A204.1 (cell line): ENCODE measurements at regions not wholly inside any gene's neighbourhood (a gene's known extent, or its start where the extent isn't known, plus 50 kb on each side); places are given as distances from the start of the nearest gene placed in this dataset.

Experiments
- FAIRE-seq: peaks from 2 replicates; lab custom pipeline; 2012; peaks lifted over from hg19 to GRCh38; lab: Jason Lieb, UNC

DNA sequence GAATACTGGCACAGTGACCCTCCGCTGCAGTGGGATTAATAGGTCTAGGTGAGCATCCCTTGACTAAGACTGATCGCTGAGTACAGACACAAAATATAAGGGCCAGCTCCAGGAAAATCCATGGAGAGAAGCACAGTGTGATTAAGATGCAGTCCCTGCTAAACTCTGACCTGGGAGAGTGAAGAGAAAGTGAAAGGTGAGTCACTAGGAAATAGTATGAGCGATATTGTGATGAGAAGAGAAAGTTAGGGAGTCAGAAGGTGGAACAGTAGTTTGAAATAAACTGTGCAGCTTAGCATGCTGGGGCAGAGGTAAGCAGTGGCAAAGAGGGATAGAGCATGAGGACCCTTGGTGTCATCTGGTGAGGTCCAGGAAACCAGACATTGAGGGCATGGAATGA, 278.6 kb upstream of the MAP3K7 start:
- no peak for FAIRE-seq

DNA sequence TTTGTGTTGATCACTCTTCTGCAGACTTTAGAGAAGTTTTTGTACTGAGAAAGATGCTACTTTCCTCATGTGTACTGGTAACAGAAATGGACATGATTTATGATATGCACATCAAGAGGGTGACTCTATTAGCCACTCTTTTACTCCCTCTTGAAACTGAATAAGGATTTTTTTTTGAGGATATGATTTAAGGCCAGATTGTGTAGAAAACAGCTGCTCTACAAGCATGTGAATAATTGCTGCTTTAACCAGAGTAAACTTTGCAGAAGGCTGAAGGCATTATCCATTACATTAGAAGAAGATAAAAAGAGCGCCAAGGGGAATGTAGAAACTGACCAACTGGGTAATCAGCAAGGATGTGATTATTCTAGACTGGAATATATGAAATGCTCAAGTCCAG, 276.2 kb upstream of the MAP3K7 start:
- no peak for FAIRE-seq

DNA sequence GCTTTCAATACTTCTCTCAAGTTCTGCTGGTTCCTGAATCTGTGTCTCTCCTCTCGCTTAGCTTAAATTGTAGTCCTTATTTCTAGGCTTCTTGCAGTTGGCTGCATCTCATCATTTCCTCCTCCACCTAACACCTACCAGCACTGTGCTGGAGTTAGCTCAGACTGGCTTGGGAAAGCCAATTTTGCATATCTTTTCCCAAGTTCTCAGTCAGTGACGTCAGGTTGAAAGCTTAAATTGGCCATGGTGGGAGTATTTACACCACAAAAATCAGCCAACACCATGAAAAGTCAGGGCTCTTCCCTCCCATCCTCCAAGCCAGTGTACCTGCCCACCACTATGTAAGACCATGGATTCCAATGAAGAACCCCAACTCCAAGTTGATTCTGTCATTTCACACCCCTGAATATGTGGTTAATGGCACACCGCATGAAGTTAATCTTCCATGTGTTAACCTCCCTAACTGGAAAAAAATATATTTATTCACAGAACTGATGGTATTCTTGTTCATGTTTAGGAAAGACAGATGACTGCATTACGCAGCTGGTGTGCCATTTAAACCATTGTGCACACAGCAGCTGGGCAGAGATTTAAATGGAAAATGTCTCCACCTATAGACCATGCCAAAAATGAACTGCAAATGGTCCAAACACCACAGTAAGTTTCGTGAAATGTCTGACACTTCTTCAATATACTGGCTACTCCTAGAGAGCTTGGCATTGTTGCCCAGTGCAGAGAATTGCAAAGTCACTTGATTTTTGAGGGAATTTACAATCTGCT, 274.1 kb upstream of the MAP3K7 start:
- FAIRE-seq: no peak

DNA sequence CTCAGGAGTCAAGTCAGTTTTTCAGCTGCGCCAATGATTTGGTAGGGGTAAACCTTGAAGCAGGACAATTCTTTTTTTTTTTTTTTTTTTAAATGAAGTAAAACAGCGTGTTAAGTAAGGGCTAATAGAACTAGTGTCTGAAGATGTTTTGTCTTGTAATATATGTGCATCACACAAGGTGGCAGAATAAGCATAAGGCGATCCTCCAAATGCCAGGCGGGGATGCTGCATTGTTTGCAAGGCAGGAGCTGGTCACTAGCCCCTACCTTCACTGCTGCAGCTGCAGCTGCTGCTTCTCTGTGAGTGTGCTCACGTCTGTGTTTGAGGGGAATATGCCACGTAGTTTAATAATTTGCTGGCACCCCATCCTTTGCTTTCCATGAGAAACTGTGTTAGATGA, 272.7 kb upstream of the MAP3K7 start:
- FAIRE-seq: no peak

DNA sequence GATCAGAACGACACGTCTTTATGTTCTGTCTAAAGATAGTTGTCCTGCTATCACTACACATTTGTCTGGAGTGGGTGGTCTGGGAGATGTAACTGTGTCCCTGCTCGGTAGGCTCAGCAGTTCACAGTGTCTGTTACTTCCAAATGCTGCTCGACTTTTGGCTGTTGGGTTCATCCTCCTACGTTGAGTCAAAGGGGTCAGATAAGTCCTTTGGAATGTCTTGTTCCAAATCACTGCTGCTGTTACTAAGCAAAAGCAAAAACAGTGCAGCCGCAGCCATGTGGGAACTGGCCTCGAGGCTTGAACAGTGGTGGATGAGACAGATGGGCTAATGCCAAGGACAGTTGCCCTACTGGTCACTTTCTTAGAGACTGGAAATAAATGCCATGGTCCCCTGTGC, 272.2 kb upstream of the MAP3K7 start:
- FAIRE-seq: no peak

DNA sequence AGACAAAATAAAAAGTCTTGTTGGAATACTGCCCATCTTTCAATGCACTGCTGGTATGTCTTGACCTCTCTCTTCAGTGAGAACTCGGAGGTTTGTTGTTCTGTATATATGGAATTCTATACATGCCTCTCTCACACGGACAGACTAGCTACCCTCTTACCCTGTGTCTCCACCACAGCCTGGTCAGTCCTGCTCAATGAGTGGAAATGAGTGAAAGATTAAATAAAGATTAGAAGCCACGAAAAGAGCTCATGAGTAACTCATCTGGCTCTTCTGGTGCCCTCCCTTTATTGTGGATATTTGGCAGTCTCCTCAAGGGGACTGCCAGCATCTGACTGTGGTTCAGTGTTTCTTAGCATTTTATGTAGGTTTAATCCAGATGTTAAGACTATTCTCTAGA, 262.8 kb upstream of the MAP3K7 start:
- no peak for FAIRE-seq

DNA sequence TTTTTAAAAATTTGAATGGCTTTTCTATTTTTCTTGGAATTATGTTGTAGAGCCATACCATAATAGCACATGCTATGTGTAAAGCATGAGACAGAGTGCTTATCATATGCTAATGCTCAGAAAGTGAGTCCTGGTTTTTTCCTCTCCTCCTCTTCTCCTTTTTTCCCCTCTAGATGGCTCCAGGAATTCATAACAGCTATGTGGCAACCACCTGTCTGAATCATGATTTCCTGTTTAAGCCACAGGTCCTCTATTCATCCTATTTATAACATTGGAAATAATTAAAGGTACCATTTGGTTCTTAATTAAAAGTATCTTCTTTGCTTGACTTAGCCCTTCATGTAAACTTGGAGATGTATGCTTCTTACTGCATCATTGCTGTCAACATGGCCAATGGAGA, 260.0 kb upstream of the MAP3K7 start:
- peak; percentile 19 for FAIRE-seq

DNA sequence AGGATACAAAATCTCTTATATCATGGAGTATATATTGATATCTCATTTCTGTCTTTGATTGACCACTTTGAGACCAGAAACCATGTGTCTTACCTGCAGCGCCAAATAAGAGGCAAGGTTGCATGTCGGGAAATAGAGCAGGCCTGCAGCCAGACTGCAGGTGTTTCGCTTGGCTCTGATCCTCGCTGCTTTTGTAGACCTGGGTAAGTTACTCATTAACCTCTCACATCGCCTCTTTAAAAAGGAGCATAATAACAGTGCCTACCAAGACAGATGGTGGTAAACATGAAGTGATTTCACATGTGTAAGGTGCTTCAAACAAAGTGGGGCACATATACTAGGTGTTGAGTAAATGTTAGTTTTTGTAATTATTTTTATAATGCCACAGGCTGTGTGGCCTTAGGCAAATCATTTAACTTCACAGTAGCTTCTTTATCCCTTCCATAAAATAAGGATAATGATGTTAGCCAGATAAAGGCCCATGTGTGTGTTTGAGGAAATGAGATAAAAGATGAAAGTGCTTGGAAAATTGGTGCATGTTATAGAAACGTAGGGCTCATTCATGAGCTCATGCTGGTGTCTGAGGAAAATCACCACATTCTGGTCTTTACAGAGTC, 248.8 kb upstream of the MAP3K7 start:
- FAIRE-seq: no peak

DNA sequence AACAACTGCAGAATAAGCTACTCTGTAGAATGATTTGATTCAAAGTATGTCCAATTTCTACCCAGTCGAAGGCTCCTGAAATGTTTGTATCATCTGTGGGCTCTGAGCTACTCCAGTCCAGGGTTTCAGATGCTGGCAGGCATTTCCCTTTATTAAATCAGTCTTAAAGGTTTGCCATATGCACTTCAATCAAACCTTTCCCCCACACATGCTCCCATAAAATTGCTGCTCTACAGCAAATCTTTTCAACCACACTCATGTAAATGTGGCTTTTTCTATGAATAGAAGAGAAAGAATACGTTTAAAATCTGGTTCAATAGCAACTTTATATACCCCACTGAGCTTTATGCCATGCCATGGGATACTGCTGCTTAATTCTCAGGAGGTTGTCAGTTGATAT, 242.4 kb upstream of the MAP3K7 start:
- FAIRE-seq: no peak

DNA sequence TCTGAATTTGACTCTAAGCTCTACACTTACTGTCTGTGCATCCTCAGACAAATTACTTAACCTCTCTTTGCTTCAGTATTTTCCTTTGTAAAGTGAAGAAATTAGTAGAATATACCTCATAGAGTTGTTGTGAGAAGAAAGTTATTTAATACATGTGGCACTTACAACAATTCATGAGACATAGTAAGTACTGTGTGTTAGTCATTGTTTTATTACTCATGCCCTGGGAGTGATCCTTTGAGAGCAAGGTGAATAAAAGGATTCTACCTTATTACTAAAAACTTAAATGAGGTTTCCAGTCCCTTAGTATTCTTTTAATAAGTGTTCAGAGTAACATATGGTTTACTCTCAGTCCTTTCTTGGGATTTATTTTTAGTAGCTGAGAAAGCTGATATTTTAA, 233.6 kb upstream of the MAP3K7 start:
- no peak for FAIRE-seq

DNA sequence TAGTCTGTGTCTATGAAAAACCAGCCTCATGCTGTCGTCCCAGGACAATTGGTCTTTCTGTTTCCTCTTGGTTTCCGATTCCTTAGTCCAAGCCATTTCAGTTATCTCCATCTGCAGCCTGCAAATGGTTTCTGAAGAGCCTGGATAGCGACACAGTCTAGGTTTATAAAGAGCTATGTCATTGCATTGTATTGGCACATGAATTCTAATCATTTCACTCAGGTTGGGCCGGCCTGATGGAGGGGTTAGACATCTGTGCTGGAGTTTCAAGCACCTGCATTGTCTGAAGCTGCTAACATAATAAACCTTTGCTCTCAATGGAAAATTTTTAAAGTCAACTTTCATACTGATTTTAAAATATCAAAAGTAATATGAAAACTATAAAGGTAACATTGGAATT, 232.6 kb upstream of the MAP3K7 start:
- FAIRE-seq: no peak

DNA sequence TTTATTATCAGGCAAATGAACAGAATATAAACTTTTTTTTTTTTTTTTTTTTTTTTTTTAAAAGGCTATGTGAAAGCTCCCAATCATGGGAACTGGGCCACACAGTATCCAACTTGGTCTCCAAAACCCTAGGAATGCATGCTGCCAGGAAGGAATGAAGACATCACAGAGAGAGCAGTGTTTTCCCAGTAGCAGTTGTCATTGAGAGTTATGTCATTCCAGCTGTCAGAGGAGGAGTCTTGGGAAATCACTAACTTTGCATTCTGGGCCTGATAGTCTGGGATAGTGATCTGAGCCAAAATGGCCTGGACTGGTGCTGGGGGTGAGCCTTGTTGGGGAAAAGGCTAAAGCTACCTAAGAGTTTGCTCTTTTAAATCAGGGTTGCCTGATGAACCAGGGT, 231.3 kb upstream of the MAP3K7 start:
- no peak for FAIRE-seq

DNA sequence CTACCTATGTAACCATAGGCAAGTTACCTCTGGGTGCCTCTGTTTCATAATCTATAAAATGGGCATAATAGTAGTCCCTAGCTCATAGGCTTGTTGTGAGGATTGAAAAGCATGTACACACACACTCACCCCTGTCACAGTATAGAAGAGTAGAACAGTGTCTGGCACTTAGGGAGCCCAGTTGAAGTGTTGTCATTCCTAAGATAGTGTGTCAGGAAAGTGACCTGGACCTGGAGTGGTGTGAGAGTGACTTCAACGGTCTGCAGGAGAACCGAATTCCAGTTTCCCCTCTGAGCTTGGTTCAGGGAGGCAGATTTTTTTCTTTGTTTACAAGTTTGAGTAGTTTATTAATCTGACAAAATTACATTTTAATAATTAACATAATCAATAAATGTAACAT, 229.9 kb upstream of the MAP3K7 start:
- FAIRE-seq: no peak

DNA sequence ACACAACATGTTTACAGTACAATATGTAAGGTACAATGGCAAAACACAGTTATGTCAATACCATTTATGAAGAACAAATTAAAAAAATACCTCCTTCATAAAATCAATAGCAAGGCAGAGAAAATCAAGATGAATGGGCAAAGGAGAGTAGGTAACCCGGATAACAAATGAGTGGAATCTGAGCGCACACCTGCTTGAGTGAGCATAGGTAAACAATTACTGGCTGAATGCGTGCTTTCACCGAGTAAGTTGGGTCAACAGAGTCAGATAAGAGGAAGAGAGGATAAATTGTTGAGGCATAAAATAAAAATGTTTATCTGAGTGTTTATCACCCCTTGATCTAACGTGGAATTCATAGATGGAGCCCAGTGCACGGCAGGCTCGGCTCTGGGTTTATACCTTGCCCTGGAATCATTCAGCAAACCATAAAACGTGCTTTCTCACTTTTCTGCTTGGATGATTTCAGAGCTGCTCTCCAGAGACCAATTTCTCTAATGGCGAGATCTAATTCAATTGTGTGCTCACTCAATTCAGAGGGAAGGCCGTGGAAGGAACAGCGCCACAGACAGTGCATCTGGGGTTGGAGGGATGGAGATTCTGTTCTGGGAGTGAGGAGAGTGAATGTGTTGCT, 224.8 kb upstream of the MAP3K7 start:
- no peak for FAIRE-seq

DNA sequence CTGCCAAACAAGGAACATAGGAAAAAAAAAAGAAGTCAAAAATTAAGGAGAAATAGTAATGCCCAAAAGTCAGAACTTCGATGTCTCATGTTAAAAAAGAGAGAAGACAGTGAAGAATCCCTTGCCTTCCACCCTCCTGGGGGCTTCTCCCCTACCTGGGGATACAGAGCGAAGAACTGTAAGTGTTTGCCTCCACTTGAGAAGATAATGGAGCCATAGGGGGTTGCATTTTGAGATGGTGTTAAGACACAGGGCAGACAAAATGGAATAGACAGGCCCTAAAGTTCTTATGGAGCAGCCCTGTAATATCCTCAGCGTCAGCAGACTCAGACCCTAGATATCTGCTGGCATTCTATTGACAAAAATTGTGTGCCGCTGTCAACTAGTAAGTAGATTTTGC, 222.2 kb upstream of the MAP3K7 start:
- no peak for FAIRE-seq

DNA sequence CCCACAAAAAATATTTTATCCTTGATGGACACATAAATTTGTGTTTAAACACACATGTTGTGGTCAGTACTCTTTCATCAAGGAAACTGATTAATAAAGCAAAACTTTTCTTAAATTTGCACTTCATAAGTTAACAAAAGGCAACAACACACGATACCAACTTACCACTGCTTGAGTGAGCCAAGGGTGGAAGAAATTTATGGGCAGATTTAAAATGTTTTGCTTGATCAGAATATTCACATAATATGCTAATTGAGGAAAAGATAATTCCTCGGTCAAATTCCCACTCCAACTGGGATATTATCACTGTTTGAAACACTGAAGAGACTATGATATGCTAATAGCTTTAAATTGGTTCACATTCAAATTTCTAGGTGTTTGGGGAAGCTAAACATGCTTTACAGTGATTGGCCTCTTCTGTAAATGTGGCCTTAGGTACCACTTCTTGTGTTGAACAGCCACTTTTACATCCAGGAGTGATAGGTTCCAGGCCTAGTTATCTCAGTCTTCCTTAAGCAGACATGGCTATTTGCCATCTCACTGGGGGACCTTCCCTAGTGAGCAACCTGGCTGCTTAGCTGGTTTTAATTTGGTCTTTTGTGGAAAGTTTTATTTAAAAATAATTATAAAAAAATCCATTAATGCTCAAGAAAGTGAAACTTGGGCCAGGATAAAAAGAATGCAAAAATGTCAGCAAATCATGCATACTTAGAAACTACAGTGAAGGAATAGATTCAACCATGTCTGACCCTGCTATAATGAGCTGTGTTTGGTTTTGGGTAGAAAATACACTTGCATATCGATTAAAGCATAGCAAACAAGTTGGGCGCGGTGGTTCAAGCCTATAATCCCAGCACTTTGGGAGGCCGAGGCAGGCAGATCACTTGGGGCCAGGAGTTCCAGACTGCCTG, 221.2 kb upstream of the MAP3K7 start:
- FAIRE-seq: no peak

DNA sequence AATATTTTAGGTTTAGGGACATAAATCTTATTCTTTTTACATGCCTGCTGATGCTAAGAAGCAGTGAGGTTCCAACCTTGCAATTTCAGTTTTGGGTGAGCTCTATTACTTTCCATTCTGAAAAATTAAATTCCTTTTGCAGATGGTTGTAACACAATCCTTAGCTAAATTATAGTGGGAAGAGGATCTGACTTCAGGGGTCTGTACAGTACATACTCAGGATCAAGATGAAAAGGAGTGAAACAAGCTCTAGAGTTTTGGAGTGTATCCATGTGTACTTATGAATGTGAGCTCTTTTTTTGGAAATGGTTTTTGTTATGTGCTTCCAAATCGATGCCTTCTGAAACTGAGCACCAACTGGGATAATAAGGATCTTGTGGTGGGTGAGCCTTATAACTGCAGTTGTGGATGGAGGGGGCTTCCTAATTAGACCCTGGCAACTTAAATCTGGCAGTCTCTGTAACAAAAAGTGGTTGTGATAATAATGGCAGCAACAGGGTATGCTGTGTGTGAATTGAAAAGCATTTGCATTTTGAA, 218.8 kb upstream of the MAP3K7 start:
- FAIRE-seq: no peak

DNA sequence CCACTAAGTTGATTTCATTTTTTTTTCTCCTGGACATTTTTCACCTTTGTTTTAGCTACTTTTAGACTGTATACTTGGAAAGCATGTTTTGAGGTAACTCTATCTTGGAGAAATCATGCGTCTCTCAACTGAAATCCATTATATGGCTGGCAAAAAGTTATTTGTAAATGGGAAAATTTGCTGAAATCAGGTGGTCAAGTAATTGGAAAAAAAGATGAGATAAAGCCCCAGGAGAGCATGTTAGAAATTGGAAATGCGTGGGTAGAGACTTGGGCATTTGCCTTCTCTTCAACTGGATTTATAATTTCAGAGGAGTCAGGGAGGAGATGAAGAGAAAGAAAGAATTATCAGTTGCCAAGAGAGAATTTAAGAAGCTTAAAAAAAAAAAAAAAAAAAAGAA, 217.1 kb upstream of the MAP3K7 start:
- no peak for FAIRE-seq

DNA sequence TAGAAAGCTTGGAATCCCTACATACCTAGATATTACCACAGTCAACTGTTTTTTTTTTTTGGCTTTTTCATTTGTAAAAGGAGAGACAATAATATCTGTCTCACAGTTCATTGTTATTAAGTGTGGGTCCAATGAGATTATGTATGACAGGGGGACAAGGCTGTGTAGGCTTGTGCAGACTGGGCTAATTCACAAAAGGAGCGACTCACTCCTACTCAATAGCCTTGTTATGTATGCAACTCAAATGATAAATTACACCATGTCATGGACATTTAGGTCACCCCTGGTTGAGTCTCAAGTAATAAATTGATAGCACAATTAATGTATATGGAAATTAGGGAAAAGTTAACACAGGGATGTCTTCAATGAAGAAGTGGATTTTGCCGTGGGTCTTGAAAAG, 208.2 kb upstream of the MAP3K7 start:
- no peak for FAIRE-seq

DNA sequence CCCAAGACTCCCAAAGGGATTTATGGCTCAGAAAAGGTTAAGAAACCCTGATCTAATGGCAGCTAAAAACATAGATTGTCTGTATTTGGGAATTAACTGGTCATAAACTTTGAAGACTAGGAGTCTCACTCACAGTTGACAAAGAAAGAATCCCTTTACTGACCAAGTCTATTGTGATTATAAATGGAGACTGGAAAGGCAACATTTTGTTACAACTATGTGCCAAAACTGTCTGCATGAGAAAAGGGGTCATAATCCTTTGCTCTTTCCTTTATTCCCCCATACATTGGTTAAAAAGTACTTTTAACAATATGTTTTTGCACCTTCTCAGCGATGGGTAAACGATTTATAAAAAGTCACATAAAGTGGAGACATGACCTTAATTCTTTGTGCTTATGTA, 206.9 kb upstream of the MAP3K7 start:
- FAIRE-seq: no peak

DNA sequence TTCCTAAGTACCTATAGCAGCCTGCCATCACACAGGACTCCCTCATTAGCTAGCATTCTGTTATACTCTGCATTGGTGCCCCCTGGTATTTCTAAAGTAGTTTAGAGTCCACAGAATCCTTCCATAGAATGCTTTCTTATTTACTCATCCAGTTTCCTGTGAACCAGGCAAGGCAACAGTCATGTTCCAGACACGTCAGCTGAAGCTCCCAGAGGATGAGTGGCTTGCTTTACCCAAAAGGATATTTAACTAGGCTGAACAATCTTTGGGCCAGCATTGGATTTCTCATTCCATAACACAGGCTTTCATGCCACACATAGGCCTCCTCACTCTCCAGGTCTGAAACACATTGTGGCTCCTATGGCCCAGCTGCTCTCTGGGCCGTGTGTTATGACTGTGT, 203.8 kb upstream of the MAP3K7 start:
- FAIRE-seq: no peak

DNA sequence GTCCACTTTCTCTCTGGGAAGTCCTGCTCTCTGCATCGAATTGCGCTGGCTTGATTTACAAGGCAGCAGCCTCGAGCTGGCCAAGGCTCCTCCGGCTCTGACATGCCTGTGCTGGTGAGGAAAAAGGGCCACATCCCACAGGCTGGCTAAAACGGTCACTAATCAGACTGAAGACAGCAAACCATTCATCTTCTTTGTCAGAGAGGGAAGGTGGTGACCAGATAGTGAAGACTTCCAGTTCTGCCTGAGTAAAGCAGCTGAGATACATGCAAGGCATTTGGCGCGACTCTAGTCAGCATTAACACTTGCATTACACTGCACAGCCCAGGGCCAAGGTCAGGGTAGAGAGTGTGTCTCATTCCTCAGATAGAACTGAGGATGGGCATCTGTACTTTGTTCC, 203.2 kb upstream of the MAP3K7 start:
- no peak for FAIRE-seq

DNA sequence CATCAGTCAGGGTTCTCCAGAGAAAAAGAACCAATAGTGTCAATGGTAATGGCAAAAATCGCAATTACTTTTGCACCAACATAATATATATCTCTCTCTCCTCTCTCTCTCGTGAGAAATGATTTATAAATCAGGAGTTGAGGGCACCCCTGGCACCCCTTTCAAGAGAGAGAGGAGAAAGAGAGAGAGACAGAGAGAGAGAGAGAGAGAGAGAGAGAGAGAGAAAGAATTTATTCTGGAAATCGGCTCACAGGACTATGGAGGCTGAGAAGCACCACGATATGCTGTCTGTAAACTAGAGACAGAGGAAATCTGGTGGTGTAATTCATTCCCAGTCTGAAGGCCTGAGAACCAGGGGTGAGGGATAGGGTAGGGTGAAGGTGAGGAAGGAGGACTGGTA, 201.9 kb upstream of the MAP3K7 start:
- no peak for FAIRE-seq
